Gastrocnemius medialis (tissue), 4 donors: ENCODE measurements at regions not wholly inside any gene's neighbourhood (a gene's known extent, or its start where the extent isn't known, plus 50 kb on each side); places are given as distances from the start of the nearest gene placed in this dataset.
A peak's percentile ranks its signal among the peaks of the same experiment; 100 is the strongest.

Experiments
- ATAC-seq, 2 donors: fragments of 150-250 bp; one replicate each; pipeline ENCODE4 v1.9.1; 2016
- DNase-seq, 2 donors: peaks; one replicate each; pipeline ENCODE4 v3.0.0-alpha.2; 2019
- H3K27ac ChIP-seq, 4 donors: fragments of 200-600 bp; sonication (generic); 1 replicate in 1 of 4; 2 replicates in 3 of 4; pipeline ENCODE4 v1.5.1; 2016 to 2018; ENCODE audit warnings: mild to moderate bottlenecking in 2 of 4, moderate library complexity in 1 of 4
- H3K27me3 ChIP-seq, 3 donors: fragments of 200-600 bp; sonication (generic) in 2 of 3; 1 replicate in 1 of 3; 2 replicates in 2 of 3; pipeline versions ENCODE4 v1.5.1 to v1.6.0; 2016 to 2019; ENCODE audit warnings: mild to moderate bottlenecking in 1 of 3, moderate library complexity in 1 of 3
- H3K36me3 ChIP-seq, 2 donors: fragments of 200-600 bp; sonication (generic) in 1 of 2; one replicate each; pipeline ENCODE4 v1.5.1; 2017 to 2018
- H3K4me1 ChIP-seq, 2 donors: fragments of 200-600 bp; sonication (generic) in 1 of 2; one replicate each; pipeline ENCODE4 v1.5.1; 2016 to 2017; ENCODE audit warnings: mild to moderate bottlenecking in 2 of 2
- H3K4me3 ChIP-seq, 4 donors: fragments of 200-600 bp; sonication (generic) in 3 of 4; 1 replicate in 1 of 4; 2 replicates in 3 of 4; pipeline ENCODE4 v1.5.1; 2016 to 2019; ENCODE audit warnings: mild to moderate bottlenecking in 2 of 4
- H3K9me3 ChIP-seq, 3 donors: fragments of 200-600 bp; sonication (generic) in 2 of 3; 1 replicate in 1 of 3; 2 replicates in 2 of 3; pipeline ENCODE4 v1.5.1; 2016 to 2019
- POLR2A ChIP-seq, 2 donors: fragments of 450-650 bp; IDR thresholded peaks; one replicate each; pipeline ENCODE4 v1.6.1; 2017; ENCODE audit warnings: antibody characterized with exemption in 2 of 2, mild to moderate bottlenecking in 2 of 2, moderate library complexity in 2 of 2
- in situ Hi-C, 4 donors: fragments of 200-750 bp; cut with MboI; loops; one replicate each; pipeline versions ENCODE4 v1.15.0 to v1.8.0; 2017; ENCODE audit warnings: low sequenced_read_pairs in 4 of 4
- intact Hi-C: fragments of 100-400 bp; cut with DNase I; formaldehyde crosslinking; loops from one replicate; pipeline ENCODE4 v1.15.1; 2023; ENCODE audit warnings: low total_unique reads
- TF ChIP-seq, protein P1 (sequence below), 5 experiments: fragments of 450-650 bp in 3 of 5; fragments of 200-600 bp in 2 of 5; sonication (generic) in 2 of 5; IDR thresholded peaks in 4 of 5; conservative IDR thresholded peaks in 1 of 5; 1 replicate in 4 of 5; 2 replicates in 1 of 5; pipeline ENCODE4 v1.5.1; 2016 to 2019; ENCODE audit warnings: antibody characterized with exemption in 5 of 5, mild to moderate bottlenecking in 3 of 5, moderate library complexity in 3 of 5

DNA sequence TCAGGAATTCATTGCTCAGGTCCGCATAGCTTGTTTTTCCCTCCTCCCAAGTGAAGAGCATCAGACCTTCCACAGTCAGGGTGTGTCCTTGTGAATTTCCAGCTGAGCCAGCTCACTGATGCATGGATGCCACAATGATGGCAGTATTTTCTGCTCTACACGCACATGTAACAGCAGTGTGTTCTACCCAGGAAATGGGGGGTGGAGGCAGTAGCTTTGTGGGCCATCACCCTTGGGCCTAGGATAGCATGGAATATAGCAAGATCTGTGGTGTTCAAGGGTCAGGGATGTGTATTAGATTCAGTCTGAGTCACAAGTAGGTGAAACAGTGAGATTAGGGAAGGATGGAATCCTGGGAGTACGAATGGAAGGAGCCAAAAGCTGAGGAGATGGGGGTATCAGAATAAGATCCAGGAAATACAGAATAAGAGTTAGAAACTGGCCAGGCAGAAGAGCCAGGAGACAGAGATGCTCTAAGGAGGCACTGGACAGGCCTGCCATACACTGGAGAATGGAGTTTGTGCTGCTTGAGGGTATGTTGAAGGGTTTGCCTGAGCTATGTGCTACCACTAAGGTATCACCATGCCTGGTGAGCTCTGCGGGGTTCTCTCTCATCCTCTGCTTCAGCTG lies 90.6 kb upstream of the CNIH3 start:
- H3K4me1 ChIP-seq: peaks cover 0 to 3% of the 10 kb centered on the region in 2 donors
- no peak overlapping the region for H3K4me3 ChIP-seq
- no peak for DNase-seq
- no peaks in the 10 kb centered on the region for H3K27me3 ChIP-seq
- no peak for TF ChIP-seq POLR2A (IDR thresholded peaks at IDR 0.05)
- TF ChIP-seq, protein P1, sequence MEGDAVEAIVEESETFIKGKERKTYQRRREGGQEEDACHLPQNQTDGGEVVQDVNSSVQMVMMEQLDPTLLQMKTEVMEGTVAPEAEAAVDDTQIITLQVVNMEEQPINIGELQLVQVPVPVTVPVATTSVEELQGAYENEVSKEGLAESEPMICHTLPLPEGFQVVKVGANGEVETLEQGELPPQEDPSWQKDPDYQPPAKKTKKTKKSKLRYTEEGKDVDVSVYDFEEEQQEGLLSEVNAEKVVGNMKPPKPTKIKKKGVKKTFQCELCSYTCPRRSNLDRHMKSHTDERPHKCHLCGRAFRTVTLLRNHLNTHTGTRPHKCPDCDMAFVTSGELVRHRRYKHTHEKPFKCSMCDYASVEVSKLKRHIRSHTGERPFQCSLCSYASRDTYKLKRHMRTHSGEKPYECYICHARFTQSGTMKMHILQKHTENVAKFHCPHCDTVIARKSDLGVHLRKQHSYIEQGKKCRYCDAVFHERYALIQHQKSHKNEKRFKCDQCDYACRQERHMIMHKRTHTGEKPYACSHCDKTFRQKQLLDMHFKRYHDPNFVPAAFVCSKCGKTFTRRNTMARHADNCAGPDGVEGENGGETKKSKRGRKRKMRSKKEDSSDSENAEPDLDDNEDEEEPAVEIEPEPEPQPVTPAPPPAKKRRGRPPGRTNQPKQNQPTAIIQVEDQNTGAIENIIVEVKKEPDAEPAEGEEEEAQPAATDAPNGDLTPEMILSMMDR (IDR thresholded peaks at IDR 0.05 in 4 of 5, conservative IDR thresholded peaks at IDR 0.05 in 1 of 5): no peak
- no peak for ATAC-seq
- H3K27ac ChIP-seq: no peak overlapping the region
- no peaks in the 10 kb centered on the region for H3K36me3 ChIP-seq
- in situ Hi-C loops (loop anchor here in 1 of 4 donors (10.0 kb wide), 1 partner anchor 109 kb away; no protein-coding TSS in a partner anchor), intact Hi-C loops (no loop called here)
- H3K9me3 ChIP-seq: no peaks in the 10 kb centered on the region

DNA sequence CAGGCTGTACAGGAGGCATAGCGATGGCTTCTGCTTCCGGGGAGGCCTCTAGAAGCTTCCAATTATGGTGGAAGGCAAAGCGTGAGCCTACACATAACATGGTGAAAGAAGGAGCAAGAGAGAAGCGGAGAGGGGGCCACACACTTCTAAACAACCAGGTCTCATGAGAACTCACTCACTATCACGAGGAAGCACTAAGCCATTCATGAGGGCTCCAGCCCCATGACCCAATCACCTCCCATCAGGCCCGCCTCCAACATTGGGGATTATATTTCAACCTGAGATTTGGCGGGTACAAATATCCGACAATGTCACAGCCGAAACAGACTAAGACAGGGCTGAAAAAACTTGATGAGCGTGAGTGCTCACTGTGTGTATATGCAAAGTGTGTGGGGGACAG lies 89.3 kb upstream of the CNIH3 start:
- Histone ChIP-seq H3K36me3 (no peaks in the 10 kb centered on the region), H3K9me3 (no peaks in the 10 kb centered on the region), H3K4me3 (no peak overlapping the region), H3K27me3 (no peaks in the 10 kb centered on the region), H3K4me1 (peaks cover 0 to 3% of the 10 kb centered on the region in 2 donors), H3K27ac (no peak overlapping the region)
- in situ Hi-C loops: loop anchor here in 1 of 4 donors (10.0 kb wide), 1 partner anchor 108 kb away; no protein-coding TSS in a partner anchor
- ATAC-seq (peak; percentile 54 to 66), DNase-seq (peak in 1 of 2 donors; percentile 29)
- intact Hi-C loops: no loop called here
- TF ChIP-seq, protein P1 (IDR thresholded peaks at IDR 0.05 in 4 of 5, conservative IDR thresholded peaks at IDR 0.05 in 1 of 5): no peak
- no peak for TF ChIP-seq POLR2A (IDR thresholded peaks at IDR 0.05)

DNA sequence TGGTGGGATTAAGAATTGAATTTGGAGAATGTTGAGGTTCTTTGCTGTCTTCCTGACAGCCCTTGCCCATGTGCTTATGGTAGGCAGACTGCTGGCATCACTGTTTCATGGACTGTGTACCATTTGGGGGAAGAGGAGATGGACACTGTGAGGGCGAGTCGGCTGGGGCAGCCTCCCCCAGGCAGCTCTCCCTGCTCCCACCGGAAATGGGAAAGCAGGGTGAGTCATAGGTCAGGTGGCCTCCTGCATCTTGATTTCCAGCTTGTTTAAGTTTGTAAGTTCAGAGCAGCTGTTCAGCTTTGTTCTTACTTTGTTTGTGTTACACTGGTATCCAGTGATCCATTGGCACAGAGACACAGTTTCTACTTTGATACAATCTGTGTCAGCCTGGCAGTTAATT lies 87.2 kb upstream of the CNIH3 start:
- H3K36me3 ChIP-seq: no peaks in the 10 kb centered on the region
- H3K4me1 ChIP-seq: peaks cover 3 to 11% of the 10 kb centered on the region in 2 donors
- H3K27ac ChIP-seq: no peak overlapping the region
- no peaks in the 10 kb centered on the region for H3K9me3 ChIP-seq
- ATAC-seq (no peak), DNase-seq (no peak)
- H3K27me3 ChIP-seq: no peaks in the 10 kb centered on the region
- H3K4me3 ChIP-seq: no peak overlapping the region
- intact Hi-C loops: no loop called here
- TF ChIP-seq, protein P1 (IDR thresholded peaks at IDR 0.05 in 4 of 5, conservative IDR thresholded peaks at IDR 0.05 in 1 of 5): no peak
- no peak for TF ChIP-seq POLR2A (IDR thresholded peaks at IDR 0.05)
- in situ Hi-C loops: loop anchor here in 1 of 4 donors (10.0 kb wide), 1 partner anchor 106 kb away; no protein-coding TSS in a partner anchor

DNA sequence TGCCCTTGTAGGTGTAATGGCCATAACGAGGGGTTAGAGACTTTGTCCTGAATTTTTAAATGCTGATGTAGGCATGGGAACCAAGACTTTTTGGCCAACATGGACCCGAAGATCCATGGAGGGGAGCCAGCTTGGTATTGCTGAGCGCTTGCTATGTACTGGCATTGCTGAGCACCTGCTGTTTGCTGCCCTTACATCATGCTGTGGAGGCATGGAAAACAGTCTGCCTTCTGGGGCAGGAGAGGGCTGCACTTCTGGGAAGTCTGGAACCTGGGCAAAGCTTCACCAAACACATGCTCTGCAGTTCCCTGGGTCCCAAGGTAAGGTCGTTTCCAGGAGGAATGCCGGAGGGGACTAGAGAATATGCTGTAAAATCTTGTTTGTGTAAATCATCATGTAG lies 86.3 kb upstream of the CNIH3 start:
- TF ChIP-seq POLR2A (IDR thresholded peaks at IDR 0.05): no peak
- TF ChIP-seq, protein P1 (IDR thresholded peaks at IDR 0.05 in 4 of 5, conservative IDR thresholded peaks at IDR 0.05 in 1 of 5): no peak
- intact Hi-C loops: no loop called here
- DNase-seq (no peak), ATAC-seq (no peak)
- no peaks in the 10 kb centered on the region for H3K36me3 ChIP-seq
- H3K4me3 ChIP-seq: no peak overlapping the region
- H3K9me3 ChIP-seq: no peaks in the 10 kb centered on the region
- in situ Hi-C loops: loop anchor here in 1 of 4 donors (10.0 kb wide), 1 partner anchor 105 kb away; no protein-coding TSS in a partner anchor
- H3K27ac ChIP-seq: no peak overlapping the region
- no peaks in the 10 kb centered on the region for H3K27me3 ChIP-seq
- peaks cover 3 to 19% of the 10 kb centered on the region in 2 donors for H3K4me1 ChIP-seq
